ENCODE measurements at regions not wholly inside any gene's neighbourhood (a gene's known extent, or its start where the extent isn't known, plus 50 kb on each side); places are given as distances from the start of the nearest gene placed in this dataset.

- intact Hi-C loops (cut with DNase I), result no loop called here
- H3K27me3 ChIP-seq, result no peaks in the 10 kb centered on the region
- no peak for DNase-seq (ENCODE audit: low spot score in 2 of 2)
- H3K4me1 ChIP-seq, result peaks cover 0 to 3% of the 10 kb centered on the region in 2 donors
- no peak for TF ChIP-seq CTCF (IDR thresholded peaks at IDR 0.05)
- no peaks in the 10 kb centered on the region for H3K36me3 ChIP-seq
- no peak overlapping the region for H3K27ac ChIP-seq
- no peaks in the 10 kb centered on the region for H3K9me3 ChIP-seq
- no peak overlapping the region for H3K4me3 ChIP-seq
Observed at GRCh38 chr7:106196460-106197021, 84.4 kb upstream of the SYPL1 start.

GRCh38 chr7:106193661-106194060 lies 81.5 kb upstream of the SYPL1 start:
- H3K9me3 ChIP-seq, result no peaks in the 10 kb centered on the region
- intact Hi-C loops (cut with DNase I), result no loop called here

GRCh38 chr7:106190589-106191330 lies 78.6 kb upstream of the SYPL1 start:
- intact Hi-C loops (cut with DNase I), result no loop called here
- H3K9me3 ChIP-seq, result peaks cover 0 to 5% of the 10 kb centered on the region in 2 donors
- no peaks in the 10 kb centered on the region for H3K27me3 ChIP-seq
- H3K4me1 ChIP-seq, result no peaks in the 10 kb centered on the region
- no peaks in the 10 kb centered on the region for H3K36me3 ChIP-seq
- DNase-seq (ENCODE audit: low spot score in 2 of 2), result no peak
- H3K4me3 ChIP-seq, result no peak overlapping the region
- no peak for TF ChIP-seq CTCF (IDR thresholded peaks at IDR 0.05)
- H3K27ac ChIP-seq, result no peak overlapping the region

More at GRCh38 chr7:106193661-106194060, 81.5 kb upstream of the SYPL1 start:
- TF ChIP-seq CTCF (IDR thresholded peaks at IDR 0.05), result no peak
- Histone ChIP-seq H3K36me3 (no peaks in the 10 kb centered on the region), H3K27me3 (no peaks in the 10 kb centered on the region), H3K4me3 (no peak overlapping the region), H3K27ac (no peak overlapping the region), H3K4me1 (no peaks in the 10 kb centered on the region)
- DNase-seq (ENCODE audit: low spot score in 2 of 2), result no peak

GRCh38 chr7:106187613-106188350 lies 75.7 kb upstream of the SYPL1 start:
- no peak for DNase-seq (ENCODE audit: low spot score in 2 of 2)
- H3K4me3 ChIP-seq, result no peak overlapping the region
- H3K9me3 ChIP-seq, result peaks cover 0 to 5% of the 10 kb centered on the region in 2 donors
- no peaks in the 10 kb centered on the region for H3K4me1 ChIP-seq
- no peak overlapping the region for H3K27ac ChIP-seq
- H3K36me3 ChIP-seq, result no peaks in the 10 kb centered on the region
- no peaks in the 10 kb centered on the region for H3K27me3 ChIP-seq
- TF ChIP-seq CTCF (IDR thresholded peaks at IDR 0.05), result no peak
- intact Hi-C loops (cut with DNase I), result no loop called here

- peaks cover 0 to 5% of the 10 kb centered on the region in 2 donors for H3K9me3 ChIP-seq
- TF ChIP-seq CTCF (IDR thresholded peaks at IDR 0.05), result no peak
- H3K27me3 ChIP-seq, result no peaks in the 10 kb centered on the region
- intact Hi-C loops (cut with DNase I), result no loop called here
- no peaks in the 10 kb centered on the region for H3K36me3 ChIP-seq
- DNase-seq (ENCODE audit: low spot score in 2 of 2), result no peak
- H3K4me3 ChIP-seq, result no peak overlapping the region
- no peaks in the 10 kb centered on the region for H3K4me1 ChIP-seq
- H3K27ac ChIP-seq, result no peak overlapping the region
Observed at GRCh38 chr7:106185719-106186118, 73.6 kb upstream of the SYPL1 start.

Data from ascending aorta (tissue), 2 donors.